ENCODE measurements at regions not wholly inside any gene's neighbourhood (a gene's known extent, or its start where the extent isn't known, plus 50 kb on each side); places are given as distances from the start of the nearest gene placed in this dataset.

- no peak for DNase-seq
Measured at GRCh38 chr9:82332018-82332773, 343.6 kb downstream of the SPATA31D1 start.

GRCh38 chr9:82332774-82333152 lies 344.2 kb downstream of the SPATA31D1 start:
- DNase-seq = no peak

GRCh38 chr9:82333671-82334070 lies 345.1 kb downstream of the SPATA31D1 start:
- no peak for DNase-seq

- DNase-seq = no peak
Measured at GRCh38 chr9:82334286-82334685, 345.7 kb downstream of the SPATA31D1 start.

GRCh38 chr9:82337351-82337750 lies 348.8 kb downstream of the SPATA31D1 start:
- DNase-seq = no peak

- DNase-seq = no peak
Measured at GRCh38 chr9:82342046-82342445, 353.5 kb downstream of the SPATA31D1 start.

- DNase-seq = no peak
Measured at GRCh38 chr9:82346040-82346439, 357.5 kb downstream of the SPATA31D1 start.

GRCh38 chr9:82353631-82354278 lies 365.2 kb downstream of the SPATA31D1 start:
- no peak for DNase-seq

- DNase-seq = no peak
Measured at GRCh38 chr9:82354279-82354659, 365.7 kb downstream of the SPATA31D1 start.

- DNase-seq = no peak
Measured at GRCh38 chr9:82356131-82356530, 367.6 kb downstream of the SPATA31D1 start.

- no peak for DNase-seq
Measured at GRCh38 chr9:82356871-82357270, 368.3 kb downstream of the SPATA31D1 start.

GRCh38 chr9:82363198-82363597 lies 374.6 kb downstream of the SPATA31D1 start:
- DNase-seq = no peak

GRCh38 chr9:82363682-82364081 lies 375.1 kb downstream of the SPATA31D1 start:
- DNase-seq = no peak

GRCh38 chr9:82367016-82367415 lies 378.4 kb downstream of the SPATA31D1 start:
- DNase-seq = no peak

- no peak for DNase-seq
Measured at GRCh38 chr9:82367929-82368328, 379.4 kb downstream of the SPATA31D1 start.

- DNase-seq = no peak
Measured at GRCh38 chr9:82369251-82369945, 380.8 kb downstream of the SPATA31D1 start.

GRCh38 chr9:82375041-82375440 lies 386.5 kb downstream of the SPATA31D1 start:
- no peak for DNase-seq

- no peak for DNase-seq
Measured at GRCh38 chr9:82376677-82377232, 388.2 kb downstream of the SPATA31D1 start.

- DNase-seq = no peak
Measured at GRCh38 chr9:82382887-82383616, 394.5 kb downstream of the SPATA31D1 start.

- no peak for DNase-seq
Measured at GRCh38 chr9:82385633-82386032, 397.1 kb downstream of the SPATA31D1 start.

GRCh38 chr9:82397534-82397933 lies 409.0 kb downstream of the SPATA31D1 start:
- DNase-seq = no peak

GRCh38 chr9:82404196-82404870 lies 415.8 kb downstream of the SPATA31D1 start:
- no peak for DNase-seq

All from CD4-positive, alpha-beta T cell treated with Interleukin-17A for 1 hour (primary cell).